ENCODE measurements at regions not wholly inside any gene's neighbourhood (a gene's known extent, or its start where the extent isn't known, plus 50 kb on each side); places are given as distances from the start of the nearest gene placed in this dataset.

- TF ChIP-seq ARNTL (CRISPR knock-in tag; IDR thresholded peaks at IDR 0.05; ENCODE audit: borderline replicate concordance, low read depth) (no peak), GLIS3 (CRISPR knock-in tag; IDR thresholded peaks at IDR 0.05) (no peak), PATZ1 (CRISPR knock-in tag; IDR thresholded peaks at IDR 0.05; ENCODE audit: borderline replicate concordance) (no peak), ZNF565 (CRISPR knock-in tag; conservative IDR thresholded peaks at IDR 0.05; ENCODE audit: low read depth) (no peak), CSRNP3 (CRISPR knock-in tag; IDR thresholded peaks at IDR 0.05) (no peak), ESRRG (CRISPR knock-in tag; IDR thresholded peaks at IDR 0.05) (no peak)
These were observed 624.5 kb upstream of the ROBO2 start for GRCh38 chr3:76415384-76415783.

All from SK-N-SH treated with all-trans-retinoic acid at 6 μM for 48 hours (cell line).